ENCODE measurements at regions not wholly inside any gene's neighbourhood (a gene's known extent, or its start where the extent isn't known, plus 50 kb on each side); places are given as distances from the start of the nearest gene placed in this dataset.

DNA sequence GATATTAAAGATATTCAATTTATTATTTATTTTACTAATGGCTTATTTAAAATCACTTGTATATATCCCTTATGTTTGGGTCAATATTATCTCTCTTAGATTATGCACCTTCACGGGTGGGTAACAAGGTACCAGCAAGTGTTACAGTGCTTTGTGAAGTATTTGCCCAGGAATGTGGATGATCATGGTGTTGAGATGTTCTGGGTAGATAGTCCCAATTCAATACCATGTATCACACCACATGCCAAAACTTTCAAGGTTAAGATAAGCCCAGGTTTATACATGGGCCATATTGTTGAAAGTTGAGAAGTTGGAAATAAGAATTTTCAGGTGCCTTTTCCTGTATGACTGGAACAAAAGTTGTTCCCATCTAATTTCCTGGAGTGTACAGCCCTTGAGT lies 131.3 kb upstream of the RASSF8 start:
- no peak for ATAC-seq

DNA sequence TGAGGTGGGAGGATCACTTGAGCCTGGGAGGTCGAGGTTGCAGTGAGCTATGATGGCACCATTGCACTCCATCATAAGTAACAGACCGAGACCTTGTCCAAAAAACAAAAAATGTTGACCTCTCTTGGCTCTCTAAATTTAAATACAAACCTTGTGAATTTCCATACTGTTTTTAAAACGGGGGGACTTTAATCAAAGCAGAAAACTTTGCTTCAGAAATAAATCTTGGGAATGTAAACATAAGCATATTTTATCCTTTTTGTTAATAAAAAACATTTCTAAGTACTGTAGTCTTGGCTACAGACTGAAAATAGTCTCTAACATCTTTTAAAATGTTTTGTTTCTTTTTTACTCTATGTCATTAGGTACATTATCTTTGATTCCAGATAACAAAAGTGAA lies 130.7 kb upstream of the RASSF8 start:
- ATAC-seq (no peak), DNase-seq (no peak)

More for the DNA sequence above, 131.3 kb upstream of the RASSF8 start:
- no peak for DNase-seq

DNA sequence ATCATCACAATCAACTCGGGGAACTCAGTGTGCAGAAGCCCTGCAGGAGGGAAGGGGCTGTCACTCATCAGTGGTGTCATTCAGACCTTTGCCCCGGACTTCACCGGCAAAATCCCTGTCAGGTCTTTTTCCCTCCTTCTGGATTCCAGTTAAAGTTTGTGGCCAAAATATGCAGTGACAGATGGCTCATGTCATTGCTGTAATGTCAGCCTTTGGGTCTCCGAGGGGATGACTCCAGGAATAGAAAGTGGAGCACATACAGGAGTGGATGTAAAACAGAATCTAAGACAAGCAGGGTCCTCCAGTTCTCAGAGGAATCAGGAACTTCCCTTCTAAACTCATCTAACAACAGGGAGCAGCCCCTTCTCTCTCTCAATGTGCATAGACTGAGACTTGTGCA lies 130.3 kb upstream of the RASSF8 start:
- no peak for ATAC-seq
- DNase-seq: no peak

DNA sequence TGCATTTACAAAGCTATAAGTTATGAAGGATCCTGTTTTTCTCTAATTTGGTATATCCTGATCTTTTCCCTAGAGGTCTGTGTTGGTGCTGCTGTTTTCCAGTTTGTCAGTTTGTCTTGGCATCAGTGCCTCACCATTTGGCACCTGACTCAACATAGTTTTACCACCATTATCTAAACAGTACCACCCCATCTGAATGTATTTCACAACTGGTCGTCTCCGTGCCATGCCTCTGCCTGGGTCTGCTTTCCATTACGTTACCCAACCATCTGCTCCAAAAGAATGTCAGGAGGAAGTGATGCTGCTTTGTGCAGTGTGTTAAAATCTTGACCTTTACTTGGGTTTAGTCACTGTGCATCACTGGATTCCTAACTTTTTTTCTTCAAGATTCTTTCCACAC lies 129.3 kb upstream of the RASSF8 start:
- DNase-seq: no peak
- no peak for ATAC-seq

DNA sequence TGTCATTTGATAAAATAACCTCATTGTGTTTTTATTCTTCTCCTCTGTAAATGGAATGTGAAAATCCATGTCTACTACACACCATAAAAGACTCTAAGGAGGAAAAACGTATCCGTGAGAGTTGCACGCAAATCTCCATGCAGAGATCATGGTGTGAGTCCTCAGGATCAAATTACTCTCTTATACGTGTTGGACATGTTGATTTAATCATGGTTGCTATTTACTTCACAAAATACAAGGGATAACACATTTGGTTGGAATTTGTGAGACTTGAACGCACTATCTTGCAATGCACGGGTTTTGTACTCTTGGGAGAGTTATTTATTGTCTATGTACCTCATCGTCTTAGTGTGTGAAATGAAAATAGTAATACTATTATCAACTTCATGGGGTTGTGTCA lies 128.0 kb upstream of the RASSF8 start:
- DNase-seq (no peak), ATAC-seq (no peak)

DNA sequence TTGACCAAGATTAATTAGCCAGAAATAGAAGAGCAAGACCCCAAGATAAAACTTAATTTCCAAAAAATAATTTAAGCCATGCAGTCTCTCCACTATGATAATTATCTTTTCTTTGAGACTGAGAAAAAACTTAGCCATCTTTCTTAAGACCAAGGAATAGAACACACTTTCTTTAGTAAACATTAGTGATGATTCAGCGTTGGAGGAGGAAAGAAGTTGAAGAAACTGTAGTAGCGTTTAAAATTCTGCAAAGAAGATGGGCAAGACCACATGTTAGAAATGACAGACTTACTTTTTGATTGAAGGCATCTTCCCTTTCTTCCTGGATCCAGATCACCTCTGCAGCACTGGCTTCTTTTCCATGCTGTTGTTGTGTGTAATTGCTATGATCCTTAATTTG lies 124.8 kb upstream of the RASSF8 start:
- ATAC-seq: no peak
- DNase-seq: no peak

DNA sequence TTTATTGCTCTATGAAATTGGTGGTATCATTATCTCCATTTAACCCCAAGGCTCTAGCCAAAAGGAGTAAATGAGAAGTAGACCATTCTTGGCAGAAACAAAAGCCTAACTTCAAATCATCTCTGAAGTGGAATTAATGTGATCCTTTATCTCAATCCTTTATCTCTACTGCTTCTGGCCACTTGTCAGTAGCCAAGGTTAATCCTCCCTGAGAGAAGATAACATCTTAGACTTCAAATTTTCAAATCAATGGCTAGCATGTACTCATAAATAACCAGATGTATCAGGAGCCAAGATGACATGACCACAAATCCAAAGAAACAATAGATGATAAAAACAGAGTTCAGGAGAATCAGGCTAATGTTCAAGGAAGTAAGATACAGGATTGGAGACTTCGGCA lies 123.1 kb upstream of the RASSF8 start:
- DNase-seq (no peak), ATAC-seq (no peak)

DNA sequence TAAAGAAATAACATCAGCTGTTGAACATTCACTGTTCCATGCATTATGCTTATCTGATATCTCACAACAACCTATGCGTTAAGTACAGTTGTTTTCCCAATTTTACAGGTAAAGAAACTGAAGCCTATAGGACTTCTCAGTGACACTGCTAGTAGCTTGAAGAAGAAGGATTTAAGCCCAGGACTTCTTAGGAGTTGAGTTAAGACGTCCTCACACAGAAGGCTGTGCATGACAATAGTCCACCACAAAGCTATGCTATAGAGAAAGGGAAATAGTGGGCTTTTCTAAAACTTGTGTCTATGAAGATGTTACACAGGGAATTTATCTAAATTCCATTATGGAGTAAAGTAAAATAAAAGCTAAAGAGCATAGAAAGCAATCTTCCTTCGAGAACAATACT lies 120.5 kb upstream of the RASSF8 start:
- no peak for DNase-seq
- ATAC-seq: no peak

DNA sequence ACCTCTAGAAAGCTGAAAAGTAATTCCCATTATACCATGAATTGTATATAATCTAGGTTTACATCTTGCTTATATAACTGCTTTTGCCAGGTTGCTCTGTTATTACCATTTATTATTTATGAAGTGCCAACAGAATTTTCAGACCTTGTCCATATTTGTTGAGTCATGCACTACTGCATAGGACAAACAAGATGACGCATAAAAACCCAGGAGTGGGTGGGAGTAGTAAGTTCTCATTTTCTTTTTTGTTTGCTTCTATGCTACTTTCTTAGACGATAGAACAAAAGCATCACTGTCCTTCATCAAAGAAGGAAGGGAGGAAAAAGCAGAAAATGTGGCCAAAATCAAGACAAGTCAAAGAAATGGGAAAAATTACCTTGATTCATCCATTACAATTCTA lies 119.0 kb upstream of the RASSF8 start:
- DNase-seq (no peak), ATAC-seq (no peak)

DNA sequence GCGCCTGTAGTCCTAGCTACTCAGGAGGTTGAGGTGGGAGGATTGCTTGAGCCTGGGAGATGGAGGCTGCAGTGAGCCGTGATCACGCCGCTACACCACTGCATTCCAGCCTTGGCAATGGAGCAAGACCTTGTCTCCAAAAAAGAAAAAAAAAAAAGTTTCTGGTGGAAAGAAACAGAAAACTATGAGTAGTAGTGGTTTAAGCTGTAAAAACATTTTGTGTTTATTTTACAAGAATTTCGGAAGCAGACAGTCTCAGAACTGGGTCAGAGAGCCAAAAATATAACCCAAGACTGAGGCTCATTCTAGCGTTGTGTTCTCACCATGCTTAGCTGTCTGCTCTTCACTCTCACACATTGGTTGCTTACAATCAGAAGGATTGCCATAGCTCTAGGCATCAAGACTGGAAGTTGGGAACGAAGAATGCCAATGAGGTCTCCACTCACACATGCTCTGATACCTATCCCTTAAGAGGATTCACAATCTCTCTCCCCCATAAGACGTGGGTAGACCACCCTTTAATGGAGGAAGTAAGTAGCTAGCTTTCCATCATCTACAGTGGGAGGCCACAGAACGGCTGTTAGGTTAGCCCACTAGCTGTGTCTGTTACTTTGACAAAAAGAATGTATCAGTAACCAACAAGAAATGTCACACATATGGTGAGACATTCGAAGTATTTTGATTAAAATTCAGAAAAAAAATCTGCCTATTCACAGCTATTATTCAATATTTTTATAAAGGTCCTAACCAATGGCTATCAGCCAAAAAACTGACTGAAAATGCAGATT lies 117.6 kb upstream of the RASSF8 start:
- DNase-seq (no peak), ATAC-seq (no peak)

DNA sequence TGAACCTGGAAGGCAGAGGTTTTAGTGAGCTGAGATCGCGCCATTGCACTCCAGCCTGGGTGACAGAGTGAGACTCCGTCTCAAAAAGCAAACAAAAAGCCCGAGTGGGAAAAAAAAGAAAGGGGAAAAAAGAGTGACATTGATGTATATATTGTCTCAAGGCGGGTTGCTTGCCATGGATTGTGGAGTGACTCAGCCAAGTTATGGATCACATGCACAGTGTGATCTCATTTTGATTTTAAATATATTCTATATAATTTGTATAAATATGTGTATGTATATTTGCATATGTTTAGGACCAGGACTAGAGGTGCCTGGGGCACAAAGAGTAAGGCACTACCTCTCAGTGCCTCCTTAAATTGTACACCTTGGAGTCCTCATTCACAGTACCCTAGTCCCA lies 116.2 kb upstream of the RASSF8 start:
- ATAC-seq (no peak), DNase-seq (no peak)

DNA sequence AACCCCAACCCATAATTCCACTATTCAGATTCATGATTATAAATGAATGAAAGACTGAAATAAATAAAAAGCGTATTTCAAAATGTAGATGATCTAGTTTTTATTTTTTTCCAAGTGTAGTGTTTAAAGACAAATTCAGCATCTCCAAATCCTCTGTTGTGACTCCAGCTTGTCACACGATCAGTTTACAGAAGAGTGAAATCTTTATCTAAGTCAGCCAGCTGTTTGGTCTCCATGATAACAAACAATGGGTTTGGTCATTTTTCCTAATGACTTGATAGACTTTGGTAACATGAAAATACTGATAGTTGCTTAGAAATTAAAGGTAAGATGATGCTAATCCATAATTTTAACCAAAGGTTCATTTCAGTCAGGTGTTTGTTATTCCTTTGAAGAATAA lies 114.5 kb upstream of the RASSF8 start:
- ATAC-seq: no peak
- DNase-seq: no peak

DNA sequence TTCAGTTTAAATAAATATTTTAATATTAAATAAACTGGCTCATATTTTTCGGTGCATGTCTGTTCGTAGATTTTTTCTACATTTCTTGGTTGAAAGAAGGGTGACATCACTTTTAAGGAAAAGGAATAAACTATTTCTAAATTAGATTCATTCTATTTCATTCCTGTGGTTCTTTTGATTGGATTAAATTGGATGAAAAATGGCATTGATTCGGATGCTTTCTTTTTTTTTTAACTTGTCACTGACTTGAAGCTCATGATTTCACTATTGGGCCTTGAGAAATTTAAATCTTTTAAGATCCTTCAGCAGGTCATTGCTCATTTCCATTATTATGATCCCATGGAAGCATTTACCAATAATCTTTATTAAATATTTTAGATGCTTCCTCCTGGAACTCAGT lies 113.1 kb upstream of the RASSF8 start:
- DNase-seq: no peak
- no peak for ATAC-seq

DNA sequence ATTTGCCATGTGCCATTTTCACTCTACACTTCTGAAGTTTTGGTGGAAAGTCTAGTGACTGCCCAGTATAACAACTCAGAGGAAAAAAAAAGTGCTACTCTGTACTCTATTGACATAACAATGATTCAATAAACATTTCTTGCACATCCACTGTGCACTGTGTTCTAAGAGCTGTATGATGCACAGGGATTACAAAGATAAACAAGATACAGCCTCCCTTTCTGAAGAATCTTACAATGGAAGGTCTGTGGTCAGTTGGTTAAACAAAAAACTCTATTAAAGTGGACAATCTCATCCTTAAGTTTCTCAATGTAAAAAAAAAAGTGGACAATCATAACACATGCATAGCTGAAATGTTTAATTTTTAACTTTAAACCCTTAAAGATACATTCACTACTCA lies 105.7 kb upstream of the RASSF8 start:
- no peak for ATAC-seq
- DNase-seq: no peak

DNA sequence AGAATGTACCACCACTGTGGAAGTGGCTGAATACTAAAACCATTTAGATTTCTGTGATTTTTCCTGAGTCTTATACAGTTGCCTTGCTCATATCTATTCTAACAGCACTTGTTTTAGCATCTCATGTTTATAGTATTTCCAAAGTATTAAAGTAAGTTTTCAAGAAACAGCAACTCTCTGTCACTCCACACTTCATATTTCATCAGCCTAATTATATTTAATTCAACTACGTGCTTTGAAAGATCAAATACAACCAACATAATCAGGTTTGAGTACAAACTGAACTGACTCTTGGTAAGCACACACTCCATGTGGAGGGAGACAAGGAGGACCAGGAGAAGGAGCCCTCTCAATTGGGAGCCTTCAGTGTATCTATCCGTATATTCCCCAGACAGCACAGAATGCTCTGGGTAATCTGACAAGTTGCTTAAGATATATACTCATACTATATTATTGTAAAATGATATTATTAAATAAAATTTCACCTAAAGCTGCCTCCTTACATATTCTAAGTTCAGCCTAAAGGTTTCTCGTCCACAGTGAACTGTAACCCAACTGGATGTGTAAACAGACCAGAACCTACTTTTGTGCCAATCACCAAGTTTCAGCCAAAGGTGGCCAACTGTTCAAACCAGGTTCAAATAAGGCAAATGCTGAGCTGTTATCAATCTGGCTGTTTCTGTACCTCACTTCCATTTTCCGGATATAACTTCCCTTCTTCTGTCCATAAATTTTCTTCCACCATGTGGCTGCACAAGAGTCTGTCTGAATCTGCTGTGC lies 105.0 kb upstream of the RASSF8 start:
- ATAC-seq (no peak), DNase-seq (no peak)

DNA sequence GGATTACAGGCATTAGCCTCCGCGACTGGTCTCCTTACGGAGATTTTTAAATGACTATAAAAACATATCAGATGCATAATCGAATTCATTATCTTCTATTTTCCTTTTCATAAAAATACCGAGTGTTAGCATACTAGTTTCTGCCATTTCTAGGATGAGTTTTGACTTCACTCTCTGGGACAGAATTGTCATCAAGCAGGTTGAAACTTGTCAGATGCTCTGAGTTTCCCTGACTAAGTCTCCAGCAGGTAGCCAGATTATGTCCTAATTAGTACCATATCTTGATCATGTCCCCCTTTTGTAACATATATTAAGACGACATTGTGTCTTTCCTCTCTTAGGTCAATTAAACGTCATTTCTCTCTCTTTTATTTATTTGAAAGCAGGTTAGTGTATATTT lies 103.5 kb upstream of the RASSF8 start:
- DNase-seq (no peak), ATAC-seq (no peak)

DNA sequence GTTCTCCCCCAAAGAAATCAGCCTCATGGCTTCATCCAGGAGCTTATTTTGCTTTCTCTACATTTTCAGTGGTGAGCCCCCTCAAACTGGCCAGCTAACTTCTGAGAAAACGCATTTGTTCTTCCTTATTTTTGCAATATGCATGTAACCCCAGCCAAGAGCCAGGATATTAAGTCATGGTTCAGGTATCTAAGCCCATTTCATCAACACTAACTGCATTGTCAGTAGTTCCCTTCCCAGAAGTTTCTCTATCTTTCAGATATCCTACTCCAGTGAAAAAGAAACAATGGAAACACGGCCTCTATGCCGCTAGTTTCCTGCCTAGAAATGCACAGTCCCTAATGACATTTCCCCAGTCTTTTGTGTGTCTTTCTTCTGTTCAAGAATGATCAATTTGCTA lies 102.8 kb upstream of the RASSF8 start:
- ATAC-seq (no peak), DNase-seq (no peak)

DNA sequence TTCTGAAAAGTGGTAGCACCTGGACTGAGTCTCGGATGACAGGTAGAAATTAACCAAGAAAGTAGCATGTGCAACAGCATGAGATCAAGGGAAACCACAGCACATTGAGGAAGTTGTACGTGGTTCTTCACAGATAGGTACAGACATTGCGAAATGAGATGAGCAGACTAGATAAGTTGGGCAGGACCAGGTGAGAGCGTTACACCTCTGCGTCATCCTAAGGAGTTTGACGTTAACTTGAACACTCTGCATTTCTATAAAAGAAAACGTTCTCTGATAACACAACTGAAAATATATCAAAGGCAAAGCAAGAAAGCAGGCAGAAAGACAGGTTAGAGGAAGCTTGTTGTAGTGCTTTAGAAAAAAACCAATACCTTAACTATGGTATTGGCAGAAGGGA lies 98.5 kb upstream of the RASSF8 start:
- no peak for DNase-seq
- no peak for ATAC-seq

DNA sequence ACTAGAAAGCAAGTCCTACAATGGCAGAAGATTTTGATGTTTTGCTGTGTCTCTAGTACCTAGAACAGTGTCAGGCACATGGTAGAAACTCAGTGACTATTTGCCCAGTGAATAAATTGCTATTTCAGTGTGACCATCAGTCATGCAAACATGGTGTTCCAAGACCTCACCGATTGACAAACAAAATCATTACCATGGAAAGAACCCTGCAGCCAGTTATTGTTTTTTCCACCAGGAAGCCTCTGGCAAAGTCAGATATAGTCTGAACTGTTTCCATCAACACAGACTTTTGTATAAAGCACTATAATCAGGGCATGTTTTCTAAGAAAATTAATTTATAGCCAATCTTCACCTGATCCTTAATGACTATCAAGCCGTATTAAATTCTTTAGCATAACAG lies 97.3 kb upstream of the RASSF8 start:
- no peak for DNase-seq
- no peak for ATAC-seq

DNA sequence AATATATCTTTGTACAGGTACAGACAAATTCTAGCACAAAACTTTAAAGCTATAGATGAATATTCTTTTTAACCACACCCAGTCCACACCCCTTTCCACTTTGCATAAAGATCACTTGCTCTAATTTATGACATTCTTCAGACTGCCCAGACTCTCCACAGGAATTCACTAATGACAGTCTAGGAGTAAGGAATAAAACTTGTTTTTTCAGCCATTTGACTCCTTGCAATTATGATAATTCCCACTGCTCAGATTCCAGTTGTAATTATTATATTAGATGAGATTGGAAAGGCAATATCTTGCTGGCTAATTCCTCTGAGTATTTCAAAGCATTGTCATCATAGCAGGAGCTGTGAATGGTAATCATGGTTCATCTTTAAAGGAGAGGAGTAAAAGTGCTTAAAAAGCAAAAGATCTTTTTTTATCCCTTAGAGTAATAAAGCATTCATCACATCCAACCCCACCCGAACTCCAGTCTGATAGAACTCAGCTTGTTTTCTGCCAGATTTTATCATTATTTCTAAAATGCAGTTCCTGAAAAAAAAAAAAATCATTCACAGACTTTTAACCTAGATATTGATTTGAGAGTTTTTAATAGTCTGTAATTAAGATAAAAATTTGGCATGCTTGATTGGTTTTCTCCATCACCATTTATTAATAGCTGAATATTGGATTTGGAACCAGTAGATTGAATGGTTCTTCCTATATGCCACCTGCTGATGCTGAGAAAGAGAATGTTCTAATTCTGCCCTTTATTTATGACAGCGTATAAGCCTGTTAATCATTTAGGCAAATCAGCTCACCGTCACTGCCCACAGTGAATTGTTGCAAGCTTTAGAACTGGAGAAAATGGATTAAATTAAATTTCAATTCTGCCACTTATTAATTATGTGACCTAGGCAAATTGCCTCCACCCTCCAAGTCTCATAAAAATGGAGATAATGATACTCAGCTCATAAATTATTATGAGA lies 93.9 kb upstream of the RASSF8 start:
- no peak for ATAC-seq

DNA sequence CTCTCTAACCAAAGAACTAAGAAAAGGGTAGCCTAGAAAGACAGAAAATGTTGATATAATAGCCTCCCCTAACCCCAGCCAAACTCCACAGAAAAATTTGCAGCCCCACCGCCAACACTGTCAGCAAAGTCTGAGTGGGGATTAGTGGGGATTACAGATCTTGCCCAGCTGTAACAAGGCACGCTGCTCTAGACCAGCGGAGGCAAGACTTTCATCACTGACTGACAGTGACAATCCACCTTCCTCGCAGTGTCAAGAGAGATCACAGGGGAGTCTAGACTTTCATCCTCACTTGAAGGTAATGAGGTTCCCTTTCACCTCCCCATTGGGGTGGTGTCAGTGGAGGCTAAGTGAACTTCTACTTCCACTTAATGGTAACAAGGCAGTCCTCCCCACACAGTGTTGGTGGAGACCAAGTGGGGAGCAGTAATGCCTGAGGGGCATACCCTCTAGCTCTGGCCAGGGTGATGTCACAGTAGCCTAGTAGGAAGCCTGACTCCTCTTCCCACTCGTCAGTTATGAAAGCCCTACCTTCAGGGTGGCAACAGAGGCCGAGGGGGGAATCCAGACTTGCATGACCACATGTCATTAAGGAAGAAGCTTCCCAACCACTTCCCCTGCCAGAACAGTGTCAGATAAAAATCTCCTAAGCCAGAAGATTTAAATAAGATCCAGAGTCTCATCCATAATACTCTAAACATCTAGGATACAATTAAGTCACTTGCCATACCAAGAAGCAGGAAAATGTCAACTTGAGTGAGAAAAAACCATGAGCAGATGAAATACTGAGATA lies 91.7 kb upstream of the RASSF8 start:
- DNase-seq: no peak
- ATAC-seq: no peak

More for the DNA sequence above, 93.9 kb upstream of the RASSF8 start:
- no peak for DNase-seq

DNA sequence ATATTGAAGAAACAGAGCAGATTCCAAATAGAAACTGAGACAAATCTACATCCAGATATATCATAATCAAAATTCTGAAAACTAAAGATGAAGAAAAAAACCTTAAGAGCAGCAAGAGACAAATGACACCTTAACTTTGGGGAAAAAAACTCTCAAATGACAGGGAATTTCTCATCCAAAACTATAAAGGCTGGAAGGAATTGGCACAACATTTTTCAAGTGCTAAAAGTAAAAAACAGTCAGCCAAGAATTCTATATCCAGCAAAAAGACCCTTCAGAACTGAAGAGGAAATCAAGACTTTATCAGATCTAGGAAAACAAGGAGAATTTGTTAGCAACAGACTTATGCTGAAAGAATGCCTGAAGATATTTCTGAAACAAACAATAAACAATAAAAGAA lies 90.3 kb upstream of the RASSF8 start:
- DNase-seq (no peak), ATAC-seq (no peak)

Data from stimulated activated naive CD8-positive, alpha-beta T cell treated with anti-CD3 and anti-CD28 coated beads, Interleukin-15, Interleukin-2, amounts not matched to agents 100 U/mL and 50 U/mL, for 24 hours (primary cell).